Ishikawa (cell line): ENCODE measurements at regions not wholly inside any gene's neighbourhood (a gene's known extent, or its start where the extent isn't known, plus 50 kb on each side); places are given as distances from the start of the nearest gene placed in this dataset.

ENCODE experiments used
- TAF1 ChIP-seq: IDR thresholded peaks from 2 replicates; pipeline ENCODE4 v1.6.1; 2012; ENCODE audit warnings: low read depth, mild to moderate bottlenecking
- YY1 ChIP-seq: IDR thresholded peaks from 2 replicates; pipeline ENCODE4 v1.6.1; 2012; ENCODE audit warnings: low read depth
- TF ChIP-seq, protein P1 (sequence below): IDR thresholded peaks from 2 replicates; pipeline ENCODE4 v1.6.1; 2012

DNA sequence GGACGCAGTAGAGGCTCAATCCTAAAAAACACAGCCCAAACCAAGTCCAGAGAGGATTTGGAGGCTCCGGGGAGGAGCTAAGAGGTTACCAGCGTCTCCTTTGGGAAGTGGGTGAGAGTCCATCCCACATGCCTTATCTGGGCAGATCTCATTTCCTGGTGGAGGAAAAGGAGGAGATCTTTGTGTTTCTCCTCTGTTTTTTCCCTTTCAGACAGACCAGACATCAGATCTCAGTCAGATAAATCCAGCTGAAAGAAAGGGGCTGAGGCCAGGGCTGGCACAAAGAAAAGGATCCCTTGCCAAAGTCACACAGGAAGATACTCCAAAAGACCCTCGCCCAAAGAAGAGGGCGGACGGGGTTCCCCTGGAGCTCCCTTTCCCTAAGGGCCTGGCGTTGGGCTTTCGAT, 58.3 kb upstream of the COMTD1 start:
- TF ChIP-seq, protein P1, sequence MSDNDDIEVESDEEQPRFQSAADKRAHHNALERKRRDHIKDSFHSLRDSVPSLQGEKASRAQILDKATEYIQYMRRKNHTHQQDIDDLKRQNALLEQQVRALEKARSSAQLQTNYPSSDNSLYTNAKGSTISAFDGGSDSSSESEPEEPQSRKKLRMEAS, result no peak
- TF ChIP-seq TAF1, result no peak
- TF ChIP-seq YY1, result no peak
